Ectodermal cell (in vitro differentiated cells): ENCODE measurements at regions not wholly inside any gene's neighbourhood (a gene's known extent, or its start where the extent isn't known, plus 50 kb on each side); places are given as distances from the start of the nearest gene placed in this dataset.
"Not testable (repeated sequence)": the region's sequence is repeated elsewhere in the genome, so short reads cannot be mapped to it uniquely, and the experiment has no call there.

ENCODE experiments used
- H3K27ac ChIP-seq: 2 replicates; pipeline ENCODE4 v1.7.0; 2013; ENCODE audit warnings: mild to moderate bottlenecking, low read depth, low read length; ENCODE audit not compliant: insufficient read depth, poor library complexity, severe bottlenecking
- H3K27me3 ChIP-seq: 2 replicates; pipeline ENCODE4 v1.7.0; 2013; ENCODE audit warnings: mild to moderate bottlenecking, low read length; ENCODE audit not compliant: insufficient read depth, control insufficient read depth, poor library complexity, severe bottlenecking
- H3K36me3 ChIP-seq: one replicate; pipeline ENCODE4 v1.7.0; 2013; ENCODE audit warnings: low read length; ENCODE audit not compliant: control insufficient read depth, insufficient read depth
- H3K4me1 ChIP-seq: one replicate; pipeline ENCODE4 v1.7.0; 2013; ENCODE audit warnings: low read length; ENCODE audit not compliant: control insufficient read depth, insufficient read depth
- H3K4me3 ChIP-seq: 2 replicates; pipeline ENCODE4 v1.7.0; 2013; ENCODE audit warnings: low read depth, low read length, control low read depth; ENCODE audit not compliant: insufficient read depth
- H3K9me3 ChIP-seq: 2 replicates; pipeline ENCODE4 v1.7.0; 2013; ENCODE audit warnings: mild to moderate bottlenecking, low read length, moderate library complexity; ENCODE audit not compliant: control insufficient read depth
- WGBS, 2 experiments: methylation state at CpG; one replicate each; pipeline ENCODE4 v1.1.7; 2013; ENCODE audit warnings: missing lambda C conversion rate in 2 of 2; 5-methylcytosine and 5-hydroxymethylcytosine counted together

DNA sequence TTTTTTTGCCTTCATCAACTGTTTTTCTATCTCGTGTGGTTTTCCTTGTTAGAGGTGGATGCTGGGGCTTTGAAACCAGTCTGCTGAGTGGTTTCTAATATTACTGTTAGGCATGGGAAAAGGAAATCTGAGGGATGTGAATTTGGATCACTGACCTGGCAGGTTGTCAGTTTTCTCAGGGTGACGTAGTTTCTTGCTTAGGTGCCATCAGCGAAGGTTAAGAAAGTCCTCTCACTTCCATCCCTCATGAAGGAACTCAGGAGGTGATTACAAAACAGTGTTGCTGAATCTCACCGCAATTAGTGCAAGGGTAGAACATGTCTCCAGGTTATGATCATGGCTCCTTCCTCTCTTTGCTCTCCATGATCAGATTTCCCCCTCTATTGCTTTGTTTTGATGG, 135.9 kb downstream of the SOX4 start:
- 92 to 93% methylated on average over 4 of the region's 4 CpGs for WGBS, 2 experiments
- no peaks in the 10 kb centered on the region for H3K27me3 ChIP-seq

DNA sequence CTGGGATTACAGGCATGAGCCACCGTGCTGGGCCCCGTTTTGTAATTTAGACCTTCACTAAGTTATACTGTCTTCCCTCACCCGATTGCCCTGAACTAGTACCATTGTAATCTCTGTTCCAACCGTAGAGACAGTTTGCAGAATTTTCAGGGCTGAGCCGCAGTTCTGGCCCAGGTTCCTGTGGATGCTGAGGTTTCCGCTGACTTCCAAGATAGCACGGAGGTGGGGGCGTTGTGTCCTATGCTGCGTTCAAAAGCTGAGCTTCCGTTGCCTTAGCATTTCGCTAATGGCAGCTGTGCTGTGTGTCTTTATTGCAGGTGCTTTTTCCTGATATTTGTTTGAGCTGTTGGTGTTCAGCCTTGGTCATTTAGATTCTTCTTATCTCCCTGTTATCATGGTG, 137.0 kb downstream of the SOX4 start:
- H3K4me3 ChIP-seq: no peak overlapping the region
- H3K27me3 ChIP-seq: no peaks in the 10 kb centered on the region
- no peak overlapping the region for H3K27ac ChIP-seq
- H3K4me1 ChIP-seq: peaks cover 19% of the 10 kb centered on the region
- no peaks in the 10 kb centered on the region for H3K36me3 ChIP-seq
- WGBS, 2 experiments: 94 to 95% methylated on average over 11 of the region's 11 CpGs
- H3K9me3 ChIP-seq: no peaks in the 10 kb centered on the region

More for the DNA sequence above, 135.9 kb downstream of the SOX4 start:
- Histone ChIP-seq H3K4me3 (no peak overlapping the region), H3K36me3 (no peaks in the 10 kb centered on the region), H3K4me1 (peaks cover 19% of the 10 kb centered on the region), H3K27ac (no peak overlapping the region), H3K9me3 (no peaks in the 10 kb centered on the region)

DNA sequence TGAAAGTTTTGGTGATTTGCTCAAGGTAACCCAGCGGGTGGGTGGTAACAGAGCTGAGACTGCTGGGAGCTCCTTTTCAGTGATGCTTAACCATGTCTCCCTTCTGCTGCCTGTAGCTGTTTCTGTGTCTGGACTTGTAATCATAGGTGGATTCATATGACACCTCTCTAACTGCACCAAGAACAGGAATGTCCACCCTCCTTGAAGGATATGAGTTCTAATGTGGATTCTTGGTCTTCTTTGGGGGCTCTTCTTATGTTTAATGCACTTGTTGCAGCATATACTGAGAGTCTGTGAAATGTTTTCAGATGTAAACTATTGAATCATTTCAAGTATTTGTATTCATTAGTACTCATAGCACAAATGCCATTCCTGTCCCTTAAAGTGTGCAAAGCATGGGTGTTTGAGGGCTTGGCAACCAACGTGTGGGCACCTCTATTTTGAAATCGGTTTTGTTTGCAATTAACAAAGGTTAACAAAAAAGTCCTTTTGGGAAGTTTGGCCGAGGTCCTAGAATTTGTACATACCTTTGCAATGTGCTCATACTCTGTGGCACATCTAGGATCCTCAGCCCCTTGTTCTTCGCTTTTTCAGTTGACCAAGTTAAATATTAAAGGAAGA, 138.0 kb downstream of the SOX4 start:
- H3K9me3 ChIP-seq: no peaks in the 10 kb centered on the region

DNA sequence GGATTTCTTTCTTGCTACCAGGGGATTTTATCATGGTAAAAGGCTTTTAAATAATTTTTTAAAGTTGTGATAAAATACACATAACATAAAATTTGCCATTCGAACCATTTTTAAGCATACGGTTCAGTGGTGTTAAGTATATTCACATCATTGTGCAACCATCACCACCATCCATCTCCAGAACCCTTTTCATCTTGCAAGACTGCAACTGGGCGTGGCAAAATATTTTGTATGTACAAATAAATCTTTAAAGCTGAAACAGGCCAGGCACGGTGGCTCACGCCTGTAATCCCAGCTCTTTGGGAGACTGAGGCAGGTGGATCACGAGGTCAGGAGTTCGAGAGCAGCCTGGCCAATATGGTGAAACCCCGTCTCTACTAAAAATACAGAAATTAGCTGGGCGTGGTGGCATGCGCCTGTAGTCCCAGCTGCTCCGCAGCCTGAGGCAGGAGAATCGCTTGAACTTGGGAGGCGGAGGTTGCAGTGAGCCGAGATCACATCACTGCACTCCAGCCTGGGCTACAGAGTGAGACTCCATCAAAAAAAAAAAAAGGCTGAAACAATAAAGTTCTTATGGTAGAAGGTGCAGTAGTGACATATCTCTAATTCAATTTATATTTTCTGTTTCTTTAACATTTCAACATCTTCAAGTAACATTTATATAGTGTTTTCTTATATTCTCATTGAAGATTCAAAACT, 138.6 kb downstream of the SOX4 start:
- 87% methylated on average over 13 to 14 of the region's 14 CpGs for WGBS, 2 experiments
- H3K27ac ChIP-seq: not testable (repeated sequence)
- H3K4me1 ChIP-seq: peaks cover 22% of the 10 kb centered on the region

More for the DNA sequence above, 138.0 kb downstream of the SOX4 start:
- Histone ChIP-seq H3K4me3 (no peak overlapping the region), H3K27me3 (no peaks in the 10 kb centered on the region), H3K27ac (no peak overlapping the region), H3K4me1 (peaks cover 22% of the 10 kb centered on the region), H3K36me3 (no peaks in the 10 kb centered on the region)
- WGBS, 2 experiments: 77 to 80% methylated on average over 5 of the region's 5 CpGs

DNA sequence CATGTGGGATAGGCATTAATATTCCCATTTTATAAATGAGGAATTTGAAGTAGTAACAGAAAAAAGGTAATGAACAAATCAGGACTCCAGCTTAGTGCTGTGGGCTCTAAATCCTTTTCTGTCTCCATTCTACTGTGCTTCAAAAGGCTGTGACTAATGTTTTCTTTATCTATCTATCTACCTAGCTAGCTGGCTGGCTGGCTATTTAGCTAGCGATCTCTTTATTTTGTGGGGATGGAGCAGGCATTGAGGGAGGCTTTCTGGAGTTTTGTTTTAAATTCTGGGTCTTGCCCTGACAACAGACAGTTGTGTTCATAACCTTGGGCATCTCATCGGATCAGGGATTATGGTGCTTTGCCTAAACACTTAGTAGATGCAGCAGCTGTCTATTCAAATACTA, 139.2 kb downstream of the SOX4 start:
- 35 to 82% methylated on average over 1 to 2 of the region's 2 CpGs for WGBS, 2 experiments
- H3K27me3 ChIP-seq: no peaks in the 10 kb centered on the region
- no peaks in the 10 kb centered on the region for H3K36me3 ChIP-seq
- no peak overlapping the region for H3K4me3 ChIP-seq
- no peak overlapping the region for H3K27ac ChIP-seq
- H3K4me1 ChIP-seq: peaks cover 22% of the 10 kb centered on the region
- H3K9me3 ChIP-seq: no peaks in the 10 kb centered on the region

More for the DNA sequence above, 138.6 kb downstream of the SOX4 start:
- H3K36me3 ChIP-seq, H3K9me3 ChIP-seq, H3K27me3 ChIP-seq, H3K4me3 ChIP-seq: not testable (repeated sequence)

DNA sequence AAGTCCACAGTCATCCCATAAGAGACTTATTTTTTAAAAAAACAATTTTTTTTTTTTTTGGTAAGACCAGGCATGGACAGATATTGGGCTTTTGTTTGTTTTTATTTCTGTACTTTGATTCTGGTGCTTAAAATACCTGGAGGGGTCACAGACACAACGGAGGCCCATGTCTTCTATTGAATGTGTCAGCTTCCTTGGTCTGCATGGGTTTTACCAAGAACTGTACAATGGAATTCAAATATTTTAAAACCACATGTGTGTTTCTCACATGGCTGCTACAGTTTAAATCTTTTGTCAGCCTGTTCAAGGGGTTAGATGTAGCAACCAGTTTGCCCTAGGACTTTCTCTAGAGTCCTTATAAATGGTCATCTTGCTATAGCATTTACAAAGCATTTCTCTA, 139.8 kb downstream of the SOX4 start:
- no peaks in the 10 kb centered on the region for H3K36me3 ChIP-seq

DNA sequence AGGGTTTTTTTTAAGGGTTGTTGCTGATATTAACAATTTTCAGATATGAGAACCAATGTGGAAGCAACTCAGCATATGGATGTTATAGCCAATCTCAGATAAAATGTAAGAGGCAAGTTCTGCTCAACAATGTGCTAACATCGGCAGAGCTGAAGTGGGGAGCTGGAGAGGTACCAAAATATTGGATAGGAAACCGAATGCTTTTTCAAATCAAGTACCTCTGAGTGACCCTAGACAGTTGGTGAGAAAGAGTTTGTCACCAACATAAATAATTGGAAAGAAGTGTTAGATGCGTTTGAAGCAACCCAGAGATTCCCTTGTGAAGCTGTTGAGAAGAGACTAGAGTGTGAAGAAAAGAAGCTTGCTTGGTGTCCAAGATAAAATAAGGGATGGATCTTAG, 140.7 kb downstream of the SOX4 start:
- Histone ChIP-seq H3K27ac (no peak overlapping the region), H3K27me3 (no peaks in the 10 kb centered on the region), H3K36me3 (no peaks in the 10 kb centered on the region), H3K4me1 (peaks cover 22% of the 10 kb centered on the region), H3K9me3 (no peaks in the 10 kb centered on the region), H3K4me3 (no peak overlapping the region)
- 94 to 97% methylated on average over 3 of the region's 3 CpGs for WGBS, 2 experiments

More for the DNA sequence above, 139.8 kb downstream of the SOX4 start:
- 47 to 72% methylated on average over 1 of the region's 1 CpG for WGBS, 2 experiments
- H3K4me1 ChIP-seq: peaks cover 22% of the 10 kb centered on the region
- H3K9me3 ChIP-seq: no peaks in the 10 kb centered on the region
- no peak overlapping the region for H3K4me3 ChIP-seq
- H3K27me3 ChIP-seq: no peaks in the 10 kb centered on the region
- H3K27ac ChIP-seq: no peak overlapping the region

DNA sequence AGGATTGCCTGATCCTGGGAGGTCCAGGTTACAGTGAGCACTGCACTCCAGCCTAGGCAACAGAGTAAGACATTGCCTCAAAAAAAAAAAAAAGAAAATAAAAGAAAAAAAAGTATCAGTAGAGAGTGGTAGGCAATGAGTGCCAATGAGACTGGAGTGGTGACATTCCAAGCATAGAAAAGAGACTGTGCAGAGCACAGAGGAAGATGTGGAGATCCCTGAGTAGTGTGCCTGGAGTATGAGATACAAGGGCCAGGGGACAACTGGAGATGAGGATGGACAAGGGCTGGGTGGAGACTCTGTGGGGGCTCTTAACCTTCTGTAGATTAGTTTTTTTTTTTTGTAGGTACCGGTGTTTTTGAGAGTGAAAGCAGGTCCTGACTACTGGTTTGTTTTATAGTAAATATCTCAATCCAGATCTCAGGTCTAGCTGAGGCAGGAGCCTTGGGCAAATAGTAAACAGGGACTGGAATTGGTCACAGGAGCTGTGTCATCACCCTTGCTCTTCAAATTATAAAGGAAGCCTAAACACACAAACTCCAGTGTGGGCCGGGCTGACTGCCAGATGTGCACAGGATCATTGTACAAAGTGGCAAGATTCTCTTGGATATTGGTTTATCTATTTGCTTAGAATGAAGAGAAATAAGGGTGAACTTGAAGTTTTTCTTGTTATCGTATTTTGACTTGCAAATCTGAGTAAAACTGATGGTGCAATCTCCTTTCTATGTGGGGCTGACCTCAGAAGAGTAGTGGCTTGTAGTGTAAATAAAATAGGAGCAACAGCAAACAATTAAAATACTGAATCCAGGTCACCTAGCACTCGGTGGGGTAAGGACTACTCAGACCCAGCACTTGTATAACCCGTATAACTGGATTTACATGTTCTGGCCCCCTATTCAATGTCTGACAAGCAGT, 144.9 kb downstream of the SOX4 start:
- H3K27ac ChIP-seq: no peak overlapping the region
- peaks cover 49% of the 10 kb centered on the region for H3K4me1 ChIP-seq
- no peak overlapping the region for H3K4me3 ChIP-seq
- WGBS, 2 experiments: 73 to 84% methylated on average over 5 of the region's 5 CpGs
- H3K9me3 ChIP-seq: no peaks in the 10 kb centered on the region
- no peaks in the 10 kb centered on the region for H3K36me3 ChIP-seq
- no peaks in the 10 kb centered on the region for H3K27me3 ChIP-seq

DNA sequence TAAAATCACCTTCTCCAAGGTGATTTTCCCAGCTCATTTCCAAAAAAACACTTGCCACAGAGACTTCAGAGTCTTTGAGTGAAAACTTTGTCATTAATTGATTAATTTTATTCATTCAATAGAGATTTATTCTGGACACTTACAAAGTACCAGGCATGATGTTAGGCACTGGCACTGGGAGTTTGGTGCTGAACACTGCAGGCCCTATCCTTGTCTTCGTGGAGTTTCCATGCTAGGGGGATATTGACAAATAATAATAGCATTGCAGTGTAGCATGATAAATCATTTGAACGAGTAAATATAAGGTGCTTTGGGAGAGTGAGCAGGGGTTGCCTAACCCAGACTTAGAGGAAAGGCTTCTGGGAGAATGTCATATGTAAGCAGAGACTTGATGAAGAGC, 145.7 kb downstream of the SOX4 start:
- H3K9me3 ChIP-seq: no peaks in the 10 kb centered on the region
- WGBS, 2 experiments: 66 to 74% methylated on average over 2 of the region's 2 CpGs
- no peaks in the 10 kb centered on the region for H3K36me3 ChIP-seq
- H3K4me1 ChIP-seq: peaks cover 41% of the 10 kb centered on the region
- H3K27me3 ChIP-seq: no peaks in the 10 kb centered on the region
- no peak overlapping the region for H3K4me3 ChIP-seq
- no peak overlapping the region for H3K27ac ChIP-seq

DNA sequence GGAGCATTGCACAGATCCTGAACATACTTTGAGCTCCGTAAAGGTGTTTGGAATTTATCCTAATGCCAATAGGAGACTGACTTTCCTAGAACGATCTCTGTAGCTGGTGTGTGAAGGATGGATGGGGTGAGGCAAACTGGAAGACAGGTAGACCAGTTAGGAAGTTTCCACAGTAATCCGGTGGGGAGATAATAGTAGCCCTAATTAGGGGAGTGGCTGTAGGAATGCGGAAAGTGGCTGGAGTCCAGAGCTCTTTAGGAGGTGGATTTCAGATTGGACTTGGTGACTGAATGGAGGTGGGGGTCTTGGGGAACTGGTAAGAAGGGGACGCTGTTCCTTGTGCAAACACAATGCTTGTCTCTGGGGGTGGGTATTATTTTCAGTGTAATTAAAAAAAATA, 146.3 kb downstream of the SOX4 start:
- H3K4me1 ChIP-seq: peaks cover 40% of the 10 kb centered on the region
- H3K4me3 ChIP-seq: no peak overlapping the region
- no peaks in the 10 kb centered on the region for H3K27me3 ChIP-seq
- no peaks in the 10 kb centered on the region for H3K36me3 ChIP-seq
- 28 to 37% methylated on average over 5 of the region's 5 CpGs for WGBS, 2 experiments
- H3K27ac ChIP-seq: peak overlapping the region; percentile 11
- no peaks in the 10 kb centered on the region for H3K9me3 ChIP-seq
